ENCODE measurements at regions not wholly inside any gene's neighbourhood (a gene's known extent, or its start where the extent isn't known, plus 50 kb on each side); places are given as distances from the start of the nearest gene placed in this dataset.
"Not testable (repeated sequence)": the region's sequence is repeated elsewhere in the genome, so short reads cannot be mapped to it uniquely, and the experiment has no call there.

GRCh38 chr5:157941616-157942015, 82.7 kb upstream of the CLINT1 start (continued):
- TF ChIP-seq E2F8 (IDR thresholded peaks at IDR 0.05; ENCODE audit: low read depth, partially characterized antibody) (no peak), CEBPZ (IDR thresholded peaks at IDR 0.05; ENCODE audit: low read depth, low read length) (no peak), ELK1 (IDR thresholded peaks at IDR 0.05; ENCODE audit: low read depth, low read length) (no peak), REST (IDR thresholded peaks at IDR 0.05; ENCODE audit: low read depth, low read length) (no peak), CREB1 (IDR thresholded peaks at IDR 0.05; ENCODE audit: low read depth) (no peak), IKZF2 (IDR thresholded peaks at IDR 0.05) (no peak), MAX (IDR thresholded peaks at IDR 0.05; ENCODE audit: low read depth, low read length) (no peak), YY1 (IDR thresholded peaks at IDR 0.05; ENCODE audit: low read depth, low read length) (no peak), FOXM1 (IDR thresholded peaks at IDR 0.05; ENCODE audit: low read depth, low read length) (no peak), RUNX3 (IDR thresholded peaks at IDR 0.05; ENCODE audit: low read length) (no peak)

GRCh38 chr5:157938101-157938500, 79.2 kb upstream of the CLINT1 start:
- H3K27me3 ChIP-seq (replicated peaks in 1 of 2; ENCODE audit: control insufficient read depth in 2 of 2, insufficient read depth in 2 of 2, low read length in 1 of 2); H3K79me2 ChIP-seq (ENCODE audit: control insufficient read depth, insufficient read depth, low read length); in situ Hi-C loops (cut with MboI); H3K4me2 ChIP-seq (ENCODE audit: control insufficient read depth, insufficient read depth); H4K20me1 ChIP-seq (ENCODE audit: control insufficient read depth, insufficient read depth); ATAC-seq; H3K4me3 ChIP-seq; intact Hi-C loops (cut with micrococcal nuclease; ENCODE audit: unreplicated experiment); H3K4me1 ChIP-seq (ENCODE audit: control insufficient read depth, insufficient read depth, low read length); H3K36me3 ChIP-seq (ENCODE audit: control insufficient read depth in 2 of 2, insufficient read depth in 2 of 2, low read length in 1 of 2); H2AFZ ChIP-seq (ENCODE audit: control insufficient read depth, low read depth, low read length); H3K9me3 ChIP-seq (replicated peaks; ENCODE audit: control insufficient read depth, insufficient read depth, low read length); H3K9ac ChIP-seq (ENCODE audit: control insufficient read depth, insufficient read depth, low read length); POLR2A ChIA-PET; H3K27ac ChIP-seq (ENCODE audit: control insufficient read depth, insufficient read depth); DNase-seq (ENCODE audit: low read depth, low spot score); BruUV-seq (replicated peaks); FAIRE-seq: not testable (repeated sequence)
- RAD21 ChIA-PET (ENCODE audit: unreplicated experiment) = interaction anchor here (0.7 to 1.3 kb wide), 2 partner anchors 11 to 674 kb away, joined by 3 to 4 read pairs; no protein-coding TSS in a partner anchor
- SMC1A ChIA-PET (ENCODE audit: uncharacterized antibody, unreplicated experiment) = interaction anchor here (1.0 to 3.8 kb wide), 2 partner anchors 11 to 177 kb away, joined by 3 to 20 read pairs; no protein-coding TSS in a partner anchor
- WGBS (ENCODE audit: insufficient coverage, insufficient replicate concordance, low lambda C conversion rate, missing lambda C conversion rate) = 55% methylated on average over 5 of the region's 6 CpGs
- CTCF ChIA-PET = interaction anchor here (1.0 to 2.7 kb wide), 5 partner anchors 11 to 121 kb away, joined by 3 to 14 read pairs (median 4); no protein-coding TSS in a partner anchor
